ENCODE measurements at regions not wholly inside any gene's neighbourhood (a gene's known extent, or its start where the extent isn't known, plus 50 kb on each side); places are given as distances from the start of the nearest gene placed in this dataset.

- no peak for DNase-seq (ENCODE audit: low read depth)
Measured at GRCh38 chrX:124524852-124525251, 178.5 kb downstream of the SH2D1A start.

DNA sequence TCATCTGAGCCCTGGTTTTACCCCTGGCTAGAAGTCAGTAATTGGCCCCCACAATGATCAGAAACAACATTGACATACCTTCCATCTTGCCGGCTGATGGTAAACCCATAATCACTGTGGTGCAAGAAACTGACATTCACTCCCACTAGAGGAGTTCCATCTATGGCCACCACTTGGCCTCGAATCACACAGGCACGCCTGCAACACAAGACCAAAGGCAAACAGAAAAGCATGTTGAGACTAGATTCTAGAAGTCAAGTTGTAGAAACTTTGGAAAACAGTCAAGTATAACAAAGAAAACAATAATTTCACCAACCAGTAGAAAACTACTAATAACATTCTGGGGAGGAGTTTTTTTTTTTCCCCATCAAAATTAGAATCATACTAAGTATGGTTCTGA lies 183.4 kb downstream of the SH2D1A start:
- DNase-seq (ENCODE audit: low read depth) = no peak

- no peak for DNase-seq (ENCODE audit: low read depth)
Measured at GRCh38 chrX:124530803-124531202, 184.4 kb downstream of the SH2D1A start.

DNA sequence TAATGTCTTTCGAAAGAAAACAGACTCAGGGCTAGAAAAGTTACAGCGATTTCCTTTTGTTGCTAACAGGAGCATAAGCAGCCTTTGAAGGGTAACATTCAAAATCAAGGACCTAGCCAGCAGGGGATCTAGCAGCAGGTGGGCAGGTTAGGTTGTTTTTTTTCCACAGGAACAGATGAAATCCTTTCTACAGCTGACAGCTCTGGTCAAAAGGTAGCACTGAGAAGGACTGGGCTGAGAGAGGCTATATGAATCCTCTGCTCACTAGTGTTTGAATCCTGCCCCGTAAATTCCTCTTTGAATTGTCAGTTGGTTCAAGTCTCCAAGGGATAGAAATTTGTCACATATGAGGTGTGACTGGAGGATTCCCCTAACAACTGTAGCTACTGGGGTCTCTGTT lies 188.2 kb downstream of the SH2D1A start:
- no peak for DNase-seq (ENCODE audit: low read depth)

GRCh38 chrX:124540474-124540873 lies 194.1 kb downstream of the SH2D1A start:
- DNase-seq (ENCODE audit: low read depth) = no peak

GRCh38 chrX:124548571-124548970 lies 202.2 kb downstream of the SH2D1A start:
- no peak for DNase-seq (ENCODE audit: low read depth)

DNA sequence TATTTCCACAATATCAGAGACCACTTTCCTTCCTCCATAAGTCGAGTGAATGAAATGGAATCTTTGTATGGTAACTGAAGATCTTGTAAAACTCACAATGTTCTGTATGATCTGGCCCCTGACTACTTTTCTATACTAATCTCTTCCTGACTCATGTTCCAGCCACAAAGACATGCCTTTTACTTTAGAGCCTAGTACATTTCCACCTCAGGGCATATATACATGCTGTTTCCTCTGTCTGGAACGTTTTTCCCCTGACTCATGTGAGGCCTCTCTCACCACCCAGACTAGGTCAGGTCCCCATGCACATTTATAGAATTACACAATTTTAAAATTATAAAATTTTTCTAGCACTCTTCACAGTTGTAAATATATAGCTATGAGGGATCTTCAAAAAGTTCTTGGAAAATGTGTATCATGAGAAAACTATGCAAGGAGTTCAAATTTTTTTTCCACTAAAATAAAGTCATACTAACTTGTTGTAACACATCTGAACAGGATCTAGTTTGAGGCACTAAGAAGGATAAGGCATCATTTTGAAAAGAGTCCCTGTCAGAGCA lies 208.8 kb downstream of the SH2D1A start:
- DNase-seq (ENCODE audit: low read depth) = peak; percentile 31

GRCh38 chrX:124557976-124558375 lies 211.6 kb downstream of the SH2D1A start:
- DNase-seq (ENCODE audit: low read depth) = no peak

DNA sequence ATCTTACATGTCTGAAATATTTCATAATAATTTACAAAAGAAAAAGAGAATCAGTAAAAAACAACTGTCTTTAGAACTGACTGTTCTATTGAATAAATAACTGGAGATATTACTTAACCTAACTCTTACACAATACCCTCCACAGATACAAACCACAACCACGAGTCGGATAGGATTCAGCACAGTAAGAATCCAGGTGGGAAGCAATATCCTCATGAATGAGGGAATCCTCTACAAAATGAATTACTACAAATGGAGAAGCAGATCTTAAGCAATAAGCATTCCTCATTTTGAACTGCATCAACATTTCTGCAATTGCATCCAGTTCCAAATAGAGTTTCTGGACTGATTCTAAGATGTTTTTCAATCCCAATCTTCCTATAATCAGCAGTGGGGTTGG lies 227.1 kb downstream of the SH2D1A start:
- no peak for DNase-seq (ENCODE audit: low read depth)

DNA sequence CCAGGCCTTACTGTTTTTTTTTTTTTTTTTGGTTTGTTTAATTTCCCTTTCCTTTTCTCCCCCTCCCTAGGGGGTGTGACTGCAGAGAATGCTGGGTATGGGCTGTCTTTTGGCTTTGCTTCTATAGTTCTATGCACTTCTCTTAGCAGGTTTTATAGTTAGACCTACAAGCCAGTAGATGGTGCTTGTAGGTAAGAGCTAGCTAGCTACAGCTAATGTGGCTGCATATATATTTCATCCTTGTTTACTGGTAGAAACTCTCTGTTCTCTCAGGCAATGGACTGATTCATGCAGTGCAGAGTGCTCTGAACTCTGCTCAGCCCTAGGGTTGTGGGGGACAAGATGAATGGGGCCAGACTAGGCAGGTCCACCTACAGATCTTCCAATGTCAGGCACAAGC lies 246.4 kb downstream of the SH2D1A start:
- DNase-seq (ENCODE audit: low read depth) = no peak

- no peak for DNase-seq (ENCODE audit: low read depth)
Measured at GRCh38 chrX:124594017-124594651, 247.8 kb downstream of the SH2D1A start.

DNA sequence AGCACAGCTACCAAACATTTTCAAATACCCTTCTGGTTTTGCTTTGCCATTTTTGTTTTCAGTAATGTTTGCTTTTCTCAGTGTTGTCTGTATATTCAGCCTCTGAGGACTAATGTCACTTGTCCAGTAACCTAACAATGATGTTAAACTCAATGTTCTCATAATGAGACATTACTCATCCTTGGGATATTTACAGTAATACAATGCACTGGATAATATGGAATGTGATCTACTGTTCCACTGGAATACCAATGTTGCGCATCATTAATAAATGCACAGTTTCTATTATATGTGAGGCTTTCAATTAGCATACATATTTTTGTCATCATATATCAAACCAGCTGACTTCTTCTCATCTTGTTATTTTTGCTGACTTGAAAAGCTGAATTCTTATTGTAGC lies 259.1 kb downstream of the SH2D1A start:
- no peak for DNase-seq (ENCODE audit: low read depth)

- no peak for DNase-seq (ENCODE audit: low read depth)
Measured at GRCh38 chrX:124606724-124607123, 260.4 kb downstream of the SH2D1A start.

DNA sequence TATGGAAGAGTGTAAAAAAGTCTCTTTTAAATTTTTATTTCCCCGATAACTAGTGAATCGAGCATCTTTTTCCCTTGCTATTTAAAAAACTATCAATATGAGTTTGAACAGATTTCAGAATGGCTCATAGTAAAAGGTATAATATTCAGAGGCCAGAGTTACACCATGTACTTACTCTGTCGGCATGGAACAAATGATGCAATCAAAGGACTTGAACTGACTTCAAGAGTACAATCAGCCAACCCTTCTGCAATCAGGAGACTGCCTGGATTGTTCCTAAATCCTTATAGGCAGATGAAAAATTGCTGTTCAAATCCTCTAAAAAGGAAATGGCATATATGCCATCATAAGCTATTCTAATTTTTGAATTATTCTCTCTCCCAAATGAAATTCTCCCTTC lies 273.3 kb downstream of the SH2D1A start:
- DNase-seq (ENCODE audit: low read depth) = no peak

DNA sequence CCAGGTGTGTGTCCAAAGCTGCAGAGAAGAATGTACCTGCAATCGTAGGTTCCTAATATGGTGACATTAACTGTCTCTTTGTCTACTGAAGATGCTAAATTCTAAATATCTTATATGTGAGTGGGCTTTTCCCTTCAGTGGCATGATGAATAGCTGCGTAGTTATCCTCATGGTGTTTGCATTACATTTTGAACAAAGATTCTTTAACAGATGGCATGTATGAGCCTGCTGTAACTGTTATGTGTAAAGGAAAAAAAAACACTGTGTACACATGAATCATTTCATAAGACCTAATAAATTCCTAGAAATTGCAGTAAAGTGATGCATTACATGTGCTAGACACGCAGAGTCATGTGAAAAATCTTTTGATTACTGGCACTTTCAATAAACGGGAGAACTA lies 288.0 kb downstream of the SH2D1A start:
- DNase-seq (ENCODE audit: low read depth) = no peak

DNA sequence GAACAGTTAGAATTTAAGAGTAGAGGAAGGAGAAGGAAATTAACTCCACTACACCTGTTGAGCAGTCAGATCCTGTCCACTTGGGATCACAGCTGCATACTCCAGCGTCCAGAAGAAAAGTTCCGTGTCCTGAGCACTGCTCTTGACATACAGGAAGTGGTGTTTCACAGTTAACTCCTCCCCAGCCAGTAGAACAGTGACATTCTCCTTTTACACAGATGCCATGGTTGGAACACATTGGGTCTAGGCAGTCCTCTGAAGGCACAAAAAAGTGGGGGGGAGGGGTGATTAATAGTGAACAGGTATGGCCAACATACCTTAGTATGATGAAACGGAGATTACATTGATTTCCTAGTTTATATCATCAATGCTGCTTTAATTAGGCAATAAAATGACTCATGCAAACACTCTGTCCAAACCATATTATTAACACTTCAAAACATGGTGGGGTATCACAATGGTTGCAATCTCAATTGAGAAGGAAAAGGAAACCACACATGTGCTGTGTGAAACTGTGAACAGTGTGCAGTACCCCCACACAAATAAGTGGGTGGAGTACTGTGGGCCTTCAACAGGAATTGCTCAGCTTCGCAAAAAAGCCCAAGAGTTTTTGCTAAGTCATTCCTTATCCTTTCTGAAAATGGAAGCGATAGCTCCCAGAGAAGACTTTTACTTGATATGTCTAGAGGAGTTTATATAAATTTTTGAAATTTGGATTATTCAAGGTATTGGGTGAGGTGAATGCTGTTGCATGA lies 295.6 kb downstream of the SH2D1A start:
- DNase-seq (ENCODE audit: low read depth) = no peak

DNA sequence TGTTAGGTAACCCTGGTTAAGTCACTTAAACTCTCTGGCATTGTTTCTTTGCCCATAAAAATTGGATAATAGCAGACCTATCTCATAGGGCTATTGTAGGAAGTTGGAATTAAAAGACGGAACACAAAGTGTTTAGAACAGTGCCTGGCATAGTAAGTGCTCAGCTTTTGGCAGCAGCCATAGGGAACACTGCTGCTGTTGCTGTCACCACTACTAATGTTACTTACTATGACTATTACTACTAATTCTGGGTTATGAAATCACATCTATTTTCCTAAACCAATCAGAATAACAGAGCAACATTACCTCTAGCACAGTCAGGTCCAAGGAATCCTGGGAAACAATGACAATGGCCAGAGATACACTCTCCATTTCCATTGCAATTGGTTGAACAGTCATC lies 300.0 kb downstream of the SH2D1A start:
- no peak for DNase-seq (ENCODE audit: low read depth)

DNA sequence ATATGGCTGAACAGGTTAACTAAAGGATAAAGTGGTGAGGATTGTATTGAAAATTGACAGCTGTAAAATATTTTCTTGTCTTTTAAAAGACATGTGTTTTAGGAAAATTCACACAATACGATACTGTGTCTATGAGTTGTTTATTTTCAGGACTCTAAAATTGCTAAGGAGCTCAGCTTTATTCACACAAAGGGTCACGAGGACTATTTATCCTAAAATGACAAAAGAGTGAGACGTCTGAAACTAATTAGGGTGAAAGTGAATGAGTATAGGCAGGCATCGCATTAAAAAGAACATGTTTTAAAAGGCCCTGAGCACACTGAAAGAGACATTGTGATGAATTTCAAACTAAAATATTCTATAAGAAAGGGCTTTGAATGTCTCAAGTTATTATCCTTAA lies 304.7 kb downstream of the SH2D1A start:
- DNase-seq (ENCODE audit: low read depth) = no peak

GRCh38 chrX:124665621-124666400 lies 319.4 kb downstream of the SH2D1A start:
- DNase-seq (ENCODE audit: low read depth) = no peak

- no peak for DNase-seq (ENCODE audit: low read depth)
Measured at GRCh38 chrX:124679199-124679598, 332.8 kb downstream of the SH2D1A start.

- no peak for DNase-seq (ENCODE audit: low read depth)
Measured at GRCh38 chrX:124680287-124680686, 333.9 kb downstream of the SH2D1A start.

DNA sequence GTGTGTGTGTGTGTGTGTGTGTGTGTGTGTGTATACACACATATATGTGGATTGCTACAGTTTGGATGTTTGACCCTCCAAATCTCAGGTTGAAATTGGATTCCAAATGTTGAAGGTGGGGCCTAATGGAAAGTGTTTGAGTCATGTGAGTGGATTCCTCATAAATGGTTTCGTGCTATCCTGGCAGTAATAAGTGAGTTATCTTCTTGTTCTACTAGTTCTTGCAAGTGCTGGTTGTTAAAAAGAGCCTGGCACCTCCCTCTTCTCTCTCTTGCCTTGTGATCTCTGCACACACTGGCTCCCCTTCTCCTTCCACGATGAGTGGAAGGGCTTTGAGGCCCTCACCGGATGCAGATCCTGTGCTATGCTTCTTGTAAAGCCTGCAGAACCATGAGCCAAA lies 344.1 kb downstream of the SH2D1A start:
- no peak for DNase-seq (ENCODE audit: low read depth)

DNA sequence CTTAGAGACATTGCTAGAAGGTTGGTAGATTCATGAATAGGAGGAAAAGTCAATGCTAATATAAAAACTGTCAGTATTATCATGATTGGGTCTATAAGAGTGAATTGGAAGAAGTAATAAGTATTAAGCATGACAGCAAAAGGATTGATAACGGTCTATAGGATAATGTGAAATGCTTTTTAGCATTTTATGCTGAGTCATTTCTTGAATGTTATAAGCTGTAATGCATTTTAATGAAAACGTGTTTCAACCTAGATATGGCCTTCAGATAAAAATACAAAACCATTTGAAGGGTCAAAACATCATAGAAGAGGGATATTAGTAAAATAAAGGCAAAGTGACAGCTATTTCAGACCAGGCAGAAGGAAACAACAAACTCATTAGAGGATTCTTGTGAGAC lies 353.5 kb downstream of the SH2D1A start:
- DNase-seq (ENCODE audit: low read depth) = no peak

Data from GM04503 (cell line).